ENCODE measurements at regions not wholly inside any gene's neighbourhood (a gene's known extent, or its start where the extent isn't known, plus 50 kb on each side); places are given as distances from the start of the nearest gene placed in this dataset.

GRCh38 chr15:36371509-36371908, 207.9 kb upstream of the CDIN1 start:
- no peak overlapping the region for H3K4me3 ChIP-seq (ENCODE audit: low read depth in 2 of 2, low read length in 2 of 2)
- DNase-seq (ENCODE audit: low read depth, low spot score), result no peak
- intact Hi-C loops (cut with micrococcal nuclease; ENCODE audit: unreplicated experiment) (no loop called here), in situ Hi-C loops (cut with HindIII; ENCODE audit: low pct_unique_long_range_greater_than_20kb, low sequenced_read_pairs) (no loop called here)
- no peaks in the 10 kb centered on the region for H3K36me3 ChIP-seq (ENCODE audit: control insufficient read depth, insufficient read depth, low read length)
- CTCF ChIA-PET, result no interaction called here
- H3K9me3 ChIP-seq (ENCODE audit: control insufficient read depth, insufficient read depth, low read depth, low read length), result 0 out of 2 replicates have a peak, but pooled peaks cover 3% of the 10 kb centered on the region
- no peaks in the 10 kb centered on the region for H3K27me3 ChIP-seq (ENCODE audit: control insufficient read depth, insufficient read depth, low read length)
- TF ChIP-seq SIN3A (IDR thresholded peaks at IDR 0.05; ENCODE audit: borderline replicate concordance, insufficient read depth, low read depth, low read length) (no peak), REST (IDR thresholded peaks at IDR 0.05; ENCODE audit: insufficient read depth in 1 of 2, low read depth in 2 of 2, low read length in 1 of 2) (no peak), CTCF (IDR thresholded peaks at IDR 0.05) (no peak), TCF7L2 (IDR thresholded peaks at IDR 0.05; ENCODE audit: low read depth, low read length) (no peak), POLR2AphosphoS5 (IDR thresholded peaks at IDR 0.05; ENCODE audit: low read depth, low read length) (no peak)
- POLR2A ChIA-PET, result no interaction called here
- ATAC-seq, result no peak
- H3K4me1 ChIP-seq (ENCODE audit: control insufficient read depth, insufficient read depth, low read length), result no peaks in the 10 kb centered on the region
- no TSS peak for BruUV-seq (replicated peaks)
- H3K27ac ChIP-seq (ENCODE audit: low read length), result no peak overlapping the region

DNA sequence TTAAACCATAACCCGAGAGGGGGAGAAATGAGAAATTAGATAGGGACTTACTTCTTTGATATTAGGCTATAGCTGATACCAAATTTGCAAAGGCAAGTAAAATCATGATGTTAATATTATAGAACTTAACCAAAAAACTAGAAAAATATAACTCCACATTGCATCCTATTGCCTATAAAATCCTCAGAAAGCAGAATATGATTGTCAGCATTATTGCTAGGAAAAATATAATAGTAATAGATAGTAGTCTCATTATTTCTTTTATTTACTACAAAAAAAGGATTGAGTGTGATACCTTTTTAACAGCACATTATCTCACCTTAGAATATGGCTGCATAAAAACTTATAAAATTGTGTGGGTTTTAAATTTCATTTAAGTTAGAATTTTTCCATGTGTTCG, 206.5 kb upstream of the CDIN1 start:
- in situ Hi-C loops (cut with HindIII; ENCODE audit: low pct_unique_long_range_greater_than_20kb, low sequenced_read_pairs), result no loop called here
- ChIA-PET POLR2A (interaction anchor here (0.6 kb wide), 1 partner anchor 62 kb away, joined by 5 read pairs; no protein-coding TSS in a partner anchor), CTCF (interaction anchor here (0.7 kb wide), 1 partner anchor 29 kb away, joined by 4 read pairs; no protein-coding TSS in a partner anchor)
- intact Hi-C loops (cut with micrococcal nuclease; ENCODE audit: unreplicated experiment), result no loop called here
- Histone ChIP-seq H3K27me3 (ENCODE audit: control insufficient read depth, insufficient read depth, low read length) (no peaks in the 10 kb centered on the region), H3K4me3 (ENCODE audit: low read depth in 2 of 2, low read length in 2 of 2) (no peak overlapping the region), H3K9me3 (ENCODE audit: control insufficient read depth, insufficient read depth, low read depth, low read length) (0 out of 2 replicates have a peak, but pooled peaks cover 3% of the 10 kb centered on the region), H3K36me3 (ENCODE audit: control insufficient read depth, insufficient read depth, low read length) (no peaks in the 10 kb centered on the region), H3K4me1 (ENCODE audit: control insufficient read depth, insufficient read depth, low read length) (no peaks in the 10 kb centered on the region), H3K27ac (ENCODE audit: low read length) (no peak overlapping the region)
- TF ChIP-seq CTCF (IDR thresholded peaks at IDR 0.05), result no peak
- TF ChIP-seq SIN3A (IDR thresholded peaks at IDR 0.05; ENCODE audit: borderline replicate concordance, insufficient read depth, low read depth, low read length), result no peak
- no peak for TF ChIP-seq REST (IDR thresholded peaks at IDR 0.05; ENCODE audit: insufficient read depth in 1 of 2, low read depth in 2 of 2, low read length in 1 of 2)
- TF ChIP-seq POLR2AphosphoS5 (IDR thresholded peaks at IDR 0.05; ENCODE audit: low read depth, low read length), result no peak
- no peak for TF ChIP-seq TCF7L2 (IDR thresholded peaks at IDR 0.05; ENCODE audit: low read depth, low read length)
- ATAC-seq, result no peak
- no TSS peak for BruUV-seq (replicated peaks)
- no peak for DNase-seq (ENCODE audit: low read depth, low spot score)

Measured in Panc1 (cell line).